SK-N-SH treated with all-trans-retinoic acid at 6 μM for 48 hours (cell line): ENCODE measurements at regions not wholly inside any gene's neighbourhood (a gene's known extent, or its start where the extent isn't known, plus 50 kb on each side); places are given as distances from the start of the nearest gene placed in this dataset.
"Not testable (repeated sequence)": the region's sequence is repeated elsewhere in the genome, so short reads cannot be mapped to it uniquely, and the experiment has no call there.

Experiments
- CSDC2 ChIP-seq: fragments of 250-450 bp; sonication (Bioruptor Pico); IDR thresholded peaks from 2 replicates; pipeline ENCODE4 v1.5.0; 2020; ENCODE audit warnings: mild to moderate bottlenecking, moderate library complexity
- ESRRG ChIP-seq: fragments of 250-450 bp; sonication (Bioruptor Pico); IDR thresholded peaks from 2 replicates; pipeline ENCODE4 v1.6.1; 2021; ENCODE audit warnings: mild to moderate bottlenecking
- OSR1 ChIP-seq: fragments of 250-450 bp; sonication (Bioruptor Pico); IDR thresholded peaks from 2 replicates; pipeline ENCODE4 v1.8.0; 2022; ENCODE audit warnings: moderate library complexity, mild to moderate bottlenecking, inconsistent platforms
- PPARA ChIP-seq: fragments of 250-450 bp; sonication (Bioruptor Pico); IDR thresholded peaks from 2 replicates; pipeline ENCODE4 v1.5.0; 2020; ENCODE audit warnings: mild to moderate bottlenecking, borderline replicate concordance
- RARB ChIP-seq: fragments of 250-450 bp; sonication (Bioruptor Pico); IDR thresholded peaks from 2 replicates; pipeline ENCODE4 v1.8.0; 2021; ENCODE audit warnings: mild to moderate bottlenecking, moderate library complexity
- TOX ChIP-seq: fragments of 250-450 bp; sonication (Bioruptor Pico); IDR thresholded peaks from 2 replicates; pipeline ENCODE4 v1.8.0; 2021; ENCODE audit warnings: mild to moderate bottlenecking, moderate library complexity, borderline replicate concordance
- TSHZ2 ChIP-seq: fragments of 250-450 bp; sonication (Bioruptor Pico); IDR thresholded peaks from 2 replicates; pipeline ENCODE4 v1.5.0; 2020; ENCODE audit warnings: mild to moderate bottlenecking, moderate library complexity
- ZC3H10 ChIP-seq: fragments of 250-450 bp; sonication (Bioruptor Pico); IDR thresholded peaks from 2 replicates; pipeline ENCODE4 v1.5.1; 2021; ENCODE audit warnings: mild to moderate bottlenecking, moderate library complexity
- ZFP3 ChIP-seq: fragments of 250-450 bp; sonication (Bioruptor Pico); IDR thresholded peaks from 2 replicates; pipeline ENCODE4 v1.5.0; 2020; ENCODE audit warnings: mild to moderate bottlenecking, moderate library complexity
- ZFP30 ChIP-seq: fragments of 450-650 bp; formaldehyde crosslinking; IDR thresholded peaks from 2 replicates; pipeline ENCODE4 v1.5.0; 2022; ENCODE audit warnings: mild to moderate bottlenecking, moderate library complexity
- TF ChIP-seq, protein P1 (sequence below): fragments of 250-450 bp; sonication (Bioruptor Pico); IDR thresholded peaks from 2 replicates; pipeline ENCODE4 v1.5.1; 2021; ENCODE audit warnings: mild to moderate bottlenecking, moderate library complexity
- TF ChIP-seq, protein P2 (sequence below): fragments of 250-450 bp; sonication (Bioruptor Pico); IDR thresholded peaks from 2 replicates; pipeline ENCODE4 v1.5.1; 2020; ENCODE audit warnings: low read depth, mild to moderate bottlenecking, moderate library complexity

DNA sequence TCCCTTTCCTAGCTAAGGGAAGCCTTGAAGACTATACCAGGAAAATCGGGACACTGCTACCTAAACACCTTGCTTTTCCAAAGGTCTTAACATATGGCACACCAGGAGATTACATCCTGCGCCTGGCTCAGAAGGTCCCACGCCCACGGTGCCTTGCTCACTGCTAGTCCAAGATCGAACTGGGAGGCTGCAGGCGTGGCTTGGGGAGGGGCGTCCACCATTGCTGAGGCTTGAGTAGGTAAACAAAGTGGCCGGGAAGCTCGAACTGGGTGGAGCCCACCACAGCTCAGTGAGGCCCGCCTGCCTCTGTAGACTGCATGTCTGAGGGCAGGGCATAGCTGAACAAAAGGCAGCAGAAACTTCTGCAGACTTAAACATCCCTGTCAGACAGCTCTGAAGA is 459.7 kb upstream of the EYS start:
- TF ChIP-seq TOX; OSR1; CSDC2 (CRISPR knock-in tag); ZFP3 (CRISPR knock-in tag); ZC3H10 (CRISPR knock-in tag); ZFP30 (CRISPR knock-in tag); RARB (CRISPR knock-in tag); PPARA (CRISPR knock-in tag); TSHZ2 (CRISPR knock-in tag); ESRRG (CRISPR knock-in tag): not testable (repeated sequence)
- TF ChIP-seq, protein P1, sequence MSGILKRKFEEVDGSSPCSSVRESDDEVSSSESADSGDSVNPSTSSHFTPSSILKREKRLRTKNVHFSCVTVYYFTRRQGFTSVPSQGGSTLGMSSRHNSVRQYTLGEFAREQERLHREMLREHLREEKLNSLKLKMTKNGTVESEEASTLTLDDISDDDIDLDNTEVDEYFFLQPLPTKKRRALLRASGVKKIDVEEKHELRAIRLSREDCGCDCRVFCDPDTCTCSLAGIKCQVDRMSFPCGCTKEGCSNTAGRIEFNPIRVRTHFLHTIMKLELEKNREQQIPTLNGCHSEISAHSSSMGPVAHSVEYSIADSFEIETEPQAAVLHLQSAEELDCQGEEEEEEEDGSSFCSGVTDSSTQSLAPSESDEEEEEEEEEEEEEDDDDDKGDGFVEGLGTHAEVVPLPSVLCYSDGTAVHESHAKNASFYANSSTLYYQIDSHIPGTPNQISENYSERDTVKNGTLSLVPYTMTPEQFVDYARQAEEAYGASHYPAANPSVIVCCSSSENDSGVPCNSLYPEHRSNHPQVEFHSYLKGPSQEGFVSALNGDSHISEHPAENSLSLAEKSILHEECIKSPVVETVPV (CRISPR knock-in tag), result not testable (repeated sequence)
- TF ChIP-seq, protein P2, sequence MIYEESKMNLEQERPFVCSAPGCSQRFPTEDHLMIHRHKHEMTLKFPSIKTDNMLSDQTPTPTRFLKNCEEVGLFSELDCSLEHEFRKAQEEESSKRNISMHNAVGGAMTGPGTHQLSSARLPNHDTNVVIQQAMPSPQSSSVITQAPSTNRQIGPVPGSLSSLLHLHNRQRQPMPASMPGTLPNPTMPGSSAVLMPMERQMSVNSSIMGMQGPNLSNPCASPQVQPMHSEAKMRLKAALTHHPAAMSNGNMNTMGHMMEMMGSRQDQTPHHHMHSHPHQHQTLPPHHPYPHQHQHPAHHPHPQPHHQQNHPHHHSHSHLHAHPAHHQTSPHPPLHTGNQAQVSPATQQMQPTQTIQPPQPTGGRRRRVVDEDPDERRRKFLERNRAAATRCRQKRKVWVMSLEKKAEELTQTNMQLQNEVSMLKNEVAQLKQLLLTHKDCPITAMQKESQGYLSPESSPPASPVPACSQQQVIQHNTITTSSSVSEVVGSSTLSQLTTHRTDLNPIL (CRISPR knock-in tag), result not testable (repeated sequence)
